CD4-positive, alpha-beta memory T cell (primary cell): ENCODE measurements at regions not wholly inside any gene's neighbourhood (a gene's known extent, or its start where the extent isn't known, plus 50 kb on each side); places are given as distances from the start of the nearest gene placed in this dataset.

ENCODE experiments used
- CTCF ChIA-PET: fragments of 350-600 bp; sonication (Branson Sonifier 250); formaldehyde crosslinking; loops from one replicate; lab custom pipeline; 2021; ENCODE audit warnings: inconsistent platforms; ENCODE audit not compliant: partially characterized antibody; lab: Charles Lee
- POLR2A ChIA-PET: fragments of 350-600 bp; sonication (Branson Sonifier 250); formaldehyde crosslinking; loops from one replicate; lab custom pipeline; 2021; ENCODE audit not compliant: partially characterized antibody; lab: Charles Lee
- DNase-seq, 5 donors: peaks; one replicate each; pipeline versions ENCODE4 v3.0.0 to v3.0.0-alpha.2; 2020 to 2022; ENCODE audit warnings: mixed read lengths in 1 of 5
- H3K27ac ChIP-seq: one replicate; pipeline ENCODE4 v1.7.0; 2013; ENCODE audit warnings: low read depth, low read length
- H3K27me3 ChIP-seq: 2 replicates; pipeline ENCODE4 v1.7.0; 2013; ENCODE audit warnings: mild to moderate bottlenecking, low read length, moderate library complexity; ENCODE audit not compliant: insufficient read depth
- H3K36me3 ChIP-seq: 2 replicates; pipeline ENCODE4 v1.7.0; 2013; ENCODE audit warnings: mild to moderate bottlenecking, low read length, moderate library complexity; ENCODE audit not compliant: insufficient read depth
- H3K4me1 ChIP-seq: 2 replicates; pipeline ENCODE4 v1.7.0; 2013; ENCODE audit warnings: mild to moderate bottlenecking, low read length, moderate library complexity; ENCODE audit not compliant: insufficient read depth
- H3K4me3 ChIP-seq, 2 donors: one replicate each; pipeline ENCODE4 v1.7.0; 2013; ENCODE audit warnings: low read length in 2 of 2, mild to moderate bottlenecking in 1 of 2
- H3K9me3 ChIP-seq, 2 donors: one replicate each; pipeline ENCODE4 v1.7.0; 2013; ENCODE audit warnings: low read length in 2 of 2, control low read depth in 1 of 2; ENCODE audit not compliant: control insufficient read depth in 1 of 2
- H3K27ac Mint-ChIP-seq, 7 donors: one replicate each; pipeline ENCODE4 v1.8.0; 2020 to 2021; ENCODE audit warnings: mixed read lengths in 7 of 7, mild to moderate bottlenecking in 6 of 7, inconsistent platforms in 3 of 7, moderate library complexity in 3 of 7
- H3K27me3 Mint-ChIP-seq, 2 donors: one replicate each; pipeline ENCODE4 v1.8.0; 2020 to 2021; ENCODE audit warnings: mixed read lengths in 2 of 2
- H3K36me3 Mint-ChIP-seq, 2 donors: one replicate each; pipeline ENCODE4 v1.8.0; 2020 to 2021; ENCODE audit warnings: mixed read lengths in 2 of 2, inconsistent platforms in 1 of 2, mild to moderate bottlenecking in 1 of 2
- H3K4me1 Mint-ChIP-seq, 4 donors: one replicate each; pipeline ENCODE4 v1.8.0; 2020 to 2021; ENCODE audit warnings: mixed read lengths in 4 of 4, mild to moderate bottlenecking in 1 of 4
- H3K4me3 Mint-ChIP-seq, 8 donors: one replicate each; pipeline ENCODE4 v1.8.0; 2020 to 2021; ENCODE audit warnings: mixed read lengths in 8 of 8, mild to moderate bottlenecking in 7 of 8, moderate library complexity in 6 of 8, inconsistent platforms in 3 of 8
- H3K9me3 Mint-ChIP-seq, 8 donors: one replicate each; pipeline ENCODE4 v1.8.0; 2020 to 2021; ENCODE audit warnings: mixed read lengths in 8 of 8, mild to moderate bottlenecking in 5 of 8, inconsistent platforms in 3 of 8, moderate library complexity in 1 of 8
- intact Hi-C: fragments of 100-400 bp; cut with micrococcal nuclease; formaldehyde crosslinking; loops from one replicate; pipeline ENCODE4 v1.15.1; 2023

GRCh38 chr4:14441561-14441960 is 560.7 kb upstream of the CPEB2 start:
- POLR2A ChIA-PET = no interaction called here
- H3K4me3 Mint-ChIP-seq = no peak overlapping the region
- no peaks in the 10 kb centered on the region for H3K27me3 Mint-ChIP-seq

DNA sequence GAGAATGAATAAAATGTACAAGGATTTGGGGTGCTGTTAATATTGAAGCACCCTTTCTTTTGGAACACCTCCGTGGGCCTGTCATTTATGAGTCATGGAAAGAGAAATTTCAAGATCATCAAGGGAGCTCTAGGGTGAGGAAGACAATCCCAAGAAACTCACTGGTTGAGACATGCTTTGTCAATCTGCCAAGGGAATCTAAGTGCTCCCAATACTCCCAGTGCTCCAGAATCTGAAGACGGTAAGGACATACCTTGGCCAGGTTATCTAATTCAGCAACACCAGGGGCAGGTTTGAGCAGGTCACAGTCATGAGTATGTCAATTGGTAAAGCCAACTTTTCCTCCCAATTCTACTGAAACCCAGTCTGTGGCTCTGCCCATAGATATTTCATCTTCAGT is 556.4 kb upstream of the CPEB2 start:
- no peaks in the 10 kb centered on the region for H3K36me3 Mint-ChIP-seq
- CTCF ChIA-PET = no interaction called here
- Histone ChIP-seq H3K9me3 (no peaks in the 10 kb centered on the region), H3K36me3 (no peaks in the 10 kb centered on the region), H3K4me1 (no peaks in the 10 kb centered on the region), H3K27me3 (no peaks in the 10 kb centered on the region), H3K27ac (no peak overlapping the region), H3K4me3 (no peak overlapping the region)
- no peak for DNase-seq
- intact Hi-C loops = no loop called here
- no peak overlapping the region for H3K27ac Mint-ChIP-seq
- H3K27me3 Mint-ChIP-seq = no peaks in the 10 kb centered on the region
- H3K9me3 Mint-ChIP-seq = peaks cover 0 to 3% (median 0%) of the 10 kb centered on the region in 8 donors
- H3K4me3 Mint-ChIP-seq = no peak overlapping the region
- POLR2A ChIA-PET = no interaction called here
- no peaks in the 10 kb centered on the region for H3K4me1 Mint-ChIP-seq

More at GRCh38 chr4:14441561-14441960, 560.7 kb upstream of the CPEB2 start:
- no peak overlapping the region for H3K27ac Mint-ChIP-seq
- Histone ChIP-seq H3K4me3 (no peak overlapping the region), H3K27me3 (no peaks in the 10 kb centered on the region), H3K4me1 (no peaks in the 10 kb centered on the region), H3K9me3 (no peaks in the 10 kb centered on the region), H3K36me3 (no peaks in the 10 kb centered on the region), H3K27ac (no peak overlapping the region)
- peaks cover 0 to 3% (median under 1%) of the 10 kb centered on the region in 8 donors for H3K9me3 Mint-ChIP-seq
- H3K36me3 Mint-ChIP-seq = no peaks in the 10 kb centered on the region
- no peaks in the 10 kb centered on the region for H3K4me1 Mint-ChIP-seq
- no peak for DNase-seq
- CTCF ChIA-PET = no interaction called here
- intact Hi-C loops = no loop called here

DNA sequence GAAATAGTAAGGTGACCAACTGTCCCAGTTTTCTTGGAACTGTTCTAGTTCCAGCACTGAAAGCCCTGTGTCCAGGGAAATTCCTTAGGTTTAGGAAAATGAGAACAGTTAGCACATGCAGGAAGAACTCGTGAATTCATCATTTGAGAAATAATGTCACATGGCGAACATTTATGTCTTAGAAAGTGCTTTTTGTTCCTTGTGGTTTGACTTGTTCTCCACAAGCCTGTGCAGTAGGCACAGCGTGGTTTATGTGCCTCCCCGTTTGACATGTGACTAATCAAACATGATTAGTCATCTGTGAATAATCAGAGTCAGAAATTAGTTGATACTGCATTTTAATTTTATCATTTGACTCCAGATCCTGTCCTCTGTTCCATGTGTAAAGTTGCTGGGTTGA is 556.0 kb upstream of the CPEB2 start:
- CTCF ChIA-PET = no interaction called here
- no peak for DNase-seq
- no peaks in the 10 kb centered on the region for H3K36me3 Mint-ChIP-seq
- Histone ChIP-seq H3K4me1 (no peaks in the 10 kb centered on the region), H3K27me3 (no peaks in the 10 kb centered on the region), H3K36me3 (no peaks in the 10 kb centered on the region), H3K9me3 (no peaks in the 10 kb centered on the region), H3K4me3 (no peak overlapping the region), H3K27ac (no peak overlapping the region)
- H3K4me3 Mint-ChIP-seq = no peak overlapping the region
- no peaks in the 10 kb centered on the region for H3K27me3 Mint-ChIP-seq
- POLR2A ChIA-PET = no interaction called here
- H3K4me1 Mint-ChIP-seq = no peaks in the 10 kb centered on the region
- intact Hi-C loops = no loop called here
- H3K9me3 Mint-ChIP-seq = peaks cover 0 to 3% (median 0%) of the 10 kb centered on the region in 8 donors
- no peak overlapping the region for H3K27ac Mint-ChIP-seq

DNA sequence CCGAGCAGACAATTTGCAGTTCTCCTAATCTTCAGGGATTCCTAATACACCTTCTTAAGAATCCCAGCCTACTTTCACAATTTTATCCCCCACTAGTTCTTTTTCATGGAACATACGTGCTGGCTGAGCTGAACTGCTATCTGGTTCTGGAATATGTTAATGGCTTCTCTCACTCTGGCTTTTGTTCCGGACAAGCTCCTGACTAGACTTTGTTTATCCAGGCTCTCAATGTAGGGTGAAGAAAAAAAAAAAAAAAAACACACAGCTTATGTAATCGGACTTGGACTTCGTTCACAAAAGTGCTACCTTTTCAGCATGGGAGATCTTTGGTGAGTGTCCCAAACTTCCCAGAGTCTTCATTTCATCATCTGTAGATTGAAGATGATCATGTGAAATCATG is 555.4 kb upstream of the CPEB2 start:
- H3K27me3 ChIP-seq = no peaks in the 10 kb centered on the region
- intact Hi-C loops = no loop called here
- Mint-ChIP-seq H3K4me3 (no peak overlapping the region), H3K36me3 (no peaks in the 10 kb centered on the region), H3K27ac (no peak overlapping the region), H3K27me3 (no peaks in the 10 kb centered on the region), H3K9me3 (peaks cover 0 to 2% (median 0%) of the 10 kb centered on the region in 8 donors), H3K4me1 (no peaks in the 10 kb centered on the region)
- no peaks in the 10 kb centered on the region for H3K4me1 ChIP-seq
- POLR2A ChIA-PET = no interaction called here
- no peaks in the 10 kb centered on the region for H3K9me3 ChIP-seq
- no peak overlapping the region for H3K27ac ChIP-seq
- H3K4me3 ChIP-seq = no peak overlapping the region
- DNase-seq = no peak
- H3K36me3 ChIP-seq = no peaks in the 10 kb centered on the region
- CTCF ChIA-PET = no interaction called here

DNA sequence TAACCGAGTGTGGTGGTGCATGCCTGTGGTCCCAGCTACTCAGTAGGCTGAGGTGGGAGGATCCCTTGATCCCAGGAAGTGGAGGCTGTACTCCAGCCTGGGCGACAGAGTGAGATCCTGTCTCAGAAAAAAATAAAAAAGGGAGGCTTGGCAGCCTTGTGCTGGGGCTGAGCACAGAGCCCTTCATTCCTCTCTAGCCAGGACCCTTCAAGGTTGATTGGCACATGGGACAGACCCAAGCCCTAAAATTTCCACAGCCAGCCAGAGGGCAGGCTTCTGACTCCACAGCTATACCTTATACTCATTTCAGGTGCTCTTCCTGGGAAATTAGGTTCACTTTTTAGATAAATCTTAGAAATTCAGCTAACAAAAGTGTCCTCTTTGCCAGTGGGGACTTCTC is 553.0 kb upstream of the CPEB2 start:
- H3K27ac Mint-ChIP-seq = no peak overlapping the region
- H3K27ac ChIP-seq = no peak overlapping the region
- H3K36me3 ChIP-seq = no peaks in the 10 kb centered on the region
- H3K9me3 ChIP-seq = no peaks in the 10 kb centered on the region
- no peak overlapping the region for H3K4me3 Mint-ChIP-seq
- H3K4me1 Mint-ChIP-seq = no peaks in the 10 kb centered on the region
- no peak overlapping the region for H3K4me3 ChIP-seq
- H3K27me3 ChIP-seq = no peaks in the 10 kb centered on the region
- POLR2A ChIA-PET = no interaction called here
- H3K9me3 Mint-ChIP-seq = peaks cover 0 to 2% (median 0%) of the 10 kb centered on the region in 8 donors
- CTCF ChIA-PET = no interaction called here
- no peaks in the 10 kb centered on the region for H3K27me3 Mint-ChIP-seq
- no peaks in the 10 kb centered on the region for H3K36me3 Mint-ChIP-seq
- intact Hi-C loops = no loop called here
- no peak for DNase-seq
- no peaks in the 10 kb centered on the region for H3K4me1 ChIP-seq

GRCh38 chr4:14452001-14452400 is 550.3 kb upstream of the CPEB2 start:
- peaks cover 0 to 3% of the 10 kb centered on the region in 2 donors for H3K27me3 Mint-ChIP-seq
- H3K27ac Mint-ChIP-seq = no peak overlapping the region
- no peaks in the 10 kb centered on the region for H3K27me3 ChIP-seq
- no peaks in the 10 kb centered on the region for H3K36me3 ChIP-seq
- H3K27ac ChIP-seq = no peak overlapping the region
- H3K9me3 Mint-ChIP-seq = peaks cover 0 to 3% (median 0%) of the 10 kb centered on the region in 8 donors
- intact Hi-C loops = no loop called here
- DNase-seq = no peak
- no peak overlapping the region for H3K4me3 Mint-ChIP-seq
- POLR2A ChIA-PET = no interaction called here
- CTCF ChIA-PET = no interaction called here
- H3K4me3 ChIP-seq = no peak overlapping the region
- H3K4me1 ChIP-seq = no peaks in the 10 kb centered on the region
- H3K36me3 Mint-ChIP-seq = no peaks in the 10 kb centered on the region
- H3K9me3 ChIP-seq = no peaks in the 10 kb centered on the region
- no peaks in the 10 kb centered on the region for H3K4me1 Mint-ChIP-seq

GRCh38 chr4:14452764-14453163 is 549.5 kb upstream of the CPEB2 start:
- Histone ChIP-seq H3K36me3 (no peaks in the 10 kb centered on the region), H3K27me3 (no peaks in the 10 kb centered on the region), H3K4me3 (no peak overlapping the region), H3K4me1 (no peaks in the 10 kb centered on the region), H3K9me3 (no peaks in the 10 kb centered on the region), H3K27ac (no peak overlapping the region)
- peaks cover 0 to 4% (median 0%) of the 10 kb centered on the region in 8 donors for H3K9me3 Mint-ChIP-seq
- H3K27ac Mint-ChIP-seq = no peak overlapping the region
- CTCF ChIA-PET = no interaction called here
- no peak for DNase-seq
- H3K27me3 Mint-ChIP-seq = peaks cover 0 to 3% of the 10 kb centered on the region in 2 donors
- intact Hi-C loops = no loop called here
- POLR2A ChIA-PET = no interaction called here
- no peak overlapping the region for H3K4me3 Mint-ChIP-seq
- no peaks in the 10 kb centered on the region for H3K36me3 Mint-ChIP-seq
- no peaks in the 10 kb centered on the region for H3K4me1 Mint-ChIP-seq

- H3K9me3 ChIP-seq = no peaks in the 10 kb centered on the region
- H3K4me3 ChIP-seq = no peak overlapping the region
- ChIA-PET CTCF (no interaction called here), POLR2A (no interaction called here)
- H3K27ac Mint-ChIP-seq = no peak overlapping the region
- peaks cover 0 to 3% of the 10 kb centered on the region in 2 donors for H3K27me3 Mint-ChIP-seq
- no peaks in the 10 kb centered on the region for H3K36me3 ChIP-seq
- H3K4me3 Mint-ChIP-seq = no peak overlapping the region
- intact Hi-C loops = no loop called here
- H3K27me3 ChIP-seq = no peaks in the 10 kb centered on the region
- no peaks in the 10 kb centered on the region for H3K4me1 Mint-ChIP-seq
- no peaks in the 10 kb centered on the region for H3K36me3 Mint-ChIP-seq
- no peak for DNase-seq
- H3K4me1 ChIP-seq = no peaks in the 10 kb centered on the region
- H3K9me3 Mint-ChIP-seq = peaks cover 0 to 5% (median 0%) of the 10 kb centered on the region in 8 donors
- no peak overlapping the region for H3K27ac ChIP-seq
Observed at GRCh38 chr4:14458463-14458862, 543.8 kb upstream of the CPEB2 start.
